Suprapubic skin (tissue), 4 donors: ENCODE measurements at regions not wholly inside any gene's neighbourhood (a gene's known extent, or its start where the extent isn't known, plus 50 kb on each side); places are given as distances from the start of the nearest gene placed in this dataset.

Source experiments
- EP300 ChIP-seq: sonication (generic); formaldehyde crosslinking; IDR thresholded peaks from one replicate; pipeline ENCODE4 v1.6.1; 2017; ENCODE audit warnings: antibody characterized with exemption
- POLR2A ChIP-seq, 2 donors: fragments of 450-650 bp; IDR thresholded peaks; one replicate each; pipeline ENCODE4 v1.6.1; 2017; ENCODE audit warnings: antibody characterized with exemption in 2 of 2, mild to moderate bottlenecking in 2 of 2, moderate library complexity in 2 of 2
- POLR2AphosphoS5 ChIP-seq, 3 donors: sonication (generic); formaldehyde crosslinking; IDR thresholded peaks; one replicate each; pipeline ENCODE4 v1.6.1; 2017; ENCODE audit warnings: antibody characterized with exemption in 3 of 3
- TF ChIP-seq, protein P1 (sequence below), 2 donors: fragments of 200-600 bp in 1 of 2; fragments of 450-650 bp in 1 of 2; sonication (generic) in 1 of 2; IDR thresholded peaks; one replicate each; pipeline ENCODE4 v1.5.1; 2016 to 2019; ENCODE audit warnings: antibody characterized with exemption in 2 of 2, mild to moderate bottlenecking in 1 of 2, moderate library complexity in 1 of 2

DNA sequence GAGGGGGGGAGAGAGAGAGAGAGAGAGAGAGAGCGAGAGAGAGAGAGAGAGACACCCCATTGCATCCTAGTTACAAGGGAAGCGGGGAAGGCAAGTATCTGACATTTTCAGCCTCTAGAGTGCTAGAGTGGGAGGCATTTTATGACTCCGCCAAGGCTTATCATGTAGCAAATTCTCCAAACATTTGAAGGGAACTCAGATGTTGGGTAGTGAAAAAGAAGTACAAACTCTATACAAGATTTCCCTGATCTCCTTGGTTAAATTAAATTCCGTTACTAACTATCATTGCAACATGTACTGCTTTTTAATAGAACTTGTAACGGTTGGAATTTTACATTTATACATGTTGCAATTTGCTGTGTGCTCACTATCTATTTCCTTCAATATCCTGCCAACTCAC is 83.4 kb upstream of the FAM3C start:
- TF ChIP-seq, protein P1, sequence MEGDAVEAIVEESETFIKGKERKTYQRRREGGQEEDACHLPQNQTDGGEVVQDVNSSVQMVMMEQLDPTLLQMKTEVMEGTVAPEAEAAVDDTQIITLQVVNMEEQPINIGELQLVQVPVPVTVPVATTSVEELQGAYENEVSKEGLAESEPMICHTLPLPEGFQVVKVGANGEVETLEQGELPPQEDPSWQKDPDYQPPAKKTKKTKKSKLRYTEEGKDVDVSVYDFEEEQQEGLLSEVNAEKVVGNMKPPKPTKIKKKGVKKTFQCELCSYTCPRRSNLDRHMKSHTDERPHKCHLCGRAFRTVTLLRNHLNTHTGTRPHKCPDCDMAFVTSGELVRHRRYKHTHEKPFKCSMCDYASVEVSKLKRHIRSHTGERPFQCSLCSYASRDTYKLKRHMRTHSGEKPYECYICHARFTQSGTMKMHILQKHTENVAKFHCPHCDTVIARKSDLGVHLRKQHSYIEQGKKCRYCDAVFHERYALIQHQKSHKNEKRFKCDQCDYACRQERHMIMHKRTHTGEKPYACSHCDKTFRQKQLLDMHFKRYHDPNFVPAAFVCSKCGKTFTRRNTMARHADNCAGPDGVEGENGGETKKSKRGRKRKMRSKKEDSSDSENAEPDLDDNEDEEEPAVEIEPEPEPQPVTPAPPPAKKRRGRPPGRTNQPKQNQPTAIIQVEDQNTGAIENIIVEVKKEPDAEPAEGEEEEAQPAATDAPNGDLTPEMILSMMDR (IDR thresholded peaks at IDR 0.05), result no peak
- TF ChIP-seq POLR2A (IDR thresholded peaks at IDR 0.05), result no peak
- no peak for TF ChIP-seq EP300
- no peak for TF ChIP-seq POLR2AphosphoS5 (IDR thresholded peaks at IDR 0.05)
